ENCODE measurements at regions not wholly inside any gene's neighbourhood (a gene's known extent, or its start where the extent isn't known, plus 50 kb on each side); places are given as distances from the start of the nearest gene placed in this dataset.

DNA sequence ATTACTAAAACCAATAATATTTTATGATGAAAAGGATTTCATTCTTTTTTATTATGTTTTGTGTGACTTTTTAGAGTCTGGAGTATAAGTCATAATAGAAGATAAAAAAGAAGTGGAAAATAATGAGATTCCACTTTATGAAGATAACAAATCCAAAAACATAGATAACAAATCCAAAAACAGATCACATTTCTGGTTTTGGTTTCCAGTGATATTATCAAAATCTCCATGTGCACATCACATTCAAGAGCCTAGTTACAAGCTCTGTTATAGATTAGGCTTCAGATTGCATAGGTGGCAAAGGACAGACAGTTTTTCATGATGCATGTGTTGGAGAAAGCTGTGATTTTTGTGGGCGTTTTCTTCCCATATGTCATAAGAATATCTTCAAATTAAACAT lies 648.2 kb downstream of the STK39 start:
- TF ChIP-seq, protein P1, sequence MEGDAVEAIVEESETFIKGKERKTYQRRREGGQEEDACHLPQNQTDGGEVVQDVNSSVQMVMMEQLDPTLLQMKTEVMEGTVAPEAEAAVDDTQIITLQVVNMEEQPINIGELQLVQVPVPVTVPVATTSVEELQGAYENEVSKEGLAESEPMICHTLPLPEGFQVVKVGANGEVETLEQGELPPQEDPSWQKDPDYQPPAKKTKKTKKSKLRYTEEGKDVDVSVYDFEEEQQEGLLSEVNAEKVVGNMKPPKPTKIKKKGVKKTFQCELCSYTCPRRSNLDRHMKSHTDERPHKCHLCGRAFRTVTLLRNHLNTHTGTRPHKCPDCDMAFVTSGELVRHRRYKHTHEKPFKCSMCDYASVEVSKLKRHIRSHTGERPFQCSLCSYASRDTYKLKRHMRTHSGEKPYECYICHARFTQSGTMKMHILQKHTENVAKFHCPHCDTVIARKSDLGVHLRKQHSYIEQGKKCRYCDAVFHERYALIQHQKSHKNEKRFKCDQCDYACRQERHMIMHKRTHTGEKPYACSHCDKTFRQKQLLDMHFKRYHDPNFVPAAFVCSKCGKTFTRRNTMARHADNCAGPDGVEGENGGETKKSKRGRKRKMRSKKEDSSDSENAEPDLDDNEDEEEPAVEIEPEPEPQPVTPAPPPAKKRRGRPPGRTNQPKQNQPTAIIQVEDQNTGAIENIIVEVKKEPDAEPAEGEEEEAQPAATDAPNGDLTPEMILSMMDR (conservative IDR thresholded peaks at IDR 0.05; ENCODE audit: low read length), result no peak
- TF ChIP-seq EZH2phosphoT487 (IDR thresholded peaks at IDR 0.05; ENCODE audit: borderline replicate concordance, low read depth, low read length), result no peak
